Transverse colon (tissue), 3 donors: ENCODE measurements at regions not wholly inside any gene's neighbourhood (a gene's known extent, or its start where the extent isn't known, plus 50 kb on each side); places are given as distances from the start of the nearest gene placed in this dataset.

Experiments
- CTCF ChIP-seq, 5 experiments: fragments of 200-600 bp in 3 of 5; fragments of 450-650 bp in 2 of 5; sonication (generic) in 3 of 5; IDR thresholded peaks; 1 replicate in 2 of 5; 2 replicates in 3 of 5; pipeline ENCODE4 v1.5.1; 2016 to 2017; ENCODE audit warnings: antibody characterized with exemption in 5 of 5, inconsistent platforms in 3 of 5, mild to moderate bottlenecking in 2 of 5, moderate library complexity in 1 of 5
- EP300 ChIP-seq: sonication (generic); formaldehyde crosslinking; IDR thresholded peaks from one replicate; pipeline ENCODE4 v1.6.1; 2017; ENCODE audit warnings: antibody characterized with exemption, low read depth
- POLR2A ChIP-seq: fragments of 450-650 bp; IDR thresholded peaks from one replicate; pipeline ENCODE4 v1.6.1; 2016; ENCODE audit warnings: antibody characterized with exemption, mild to moderate bottlenecking, moderate library complexity

GRCh38 chr22:27306771-27307170, 494.8 kb downstream of the MN1 start:
- TF ChIP-seq EP300 (no peak), CTCF (IDR thresholded peaks at IDR 0.05) (no peak), POLR2A (no peak)
